Activated naive CD8-positive, alpha-beta T cell treated with anti-CD3 and anti-CD28 coated beads, Interleukin-2, amount 50 U/mL, for 24 hours (primary cell): ENCODE measurements at regions not wholly inside any gene's neighbourhood (a gene's known extent, or its start where the extent isn't known, plus 50 kb on each side); places are given as distances from the start of the nearest gene placed in this dataset.

Experiments
- ATAC-seq: fragments of 150-1000 bp; cut with Tn5 transposase; one replicate; pipeline ENCODE4 v1.10.0; 2021
- DNase-seq: peaks from one replicate; pipeline ENCODE4 v3.0.0; 2021
- H3K27ac Mint-ChIP-seq: one replicate; pipeline ENCODE4 v1.8.0; 2021; ENCODE audit warnings: mild to moderate bottlenecking, mixed read lengths
- H3K27me3 Mint-ChIP-seq: one replicate; pipeline ENCODE4 v1.8.0; 2021; ENCODE audit warnings: mixed read lengths
- H3K36me3 Mint-ChIP-seq: one replicate; pipeline ENCODE4 v1.8.0; 2021; ENCODE audit warnings: low read depth, mixed read lengths
- H3K4me1 Mint-ChIP-seq: one replicate; pipeline ENCODE4 v1.8.0; 2021; ENCODE audit warnings: mixed read lengths
- H3K4me3 Mint-ChIP-seq: one replicate; pipeline ENCODE4 v1.8.0; 2021; ENCODE audit warnings: mild to moderate bottlenecking, moderate library complexity, mixed read lengths
- H3K9me3 Mint-ChIP-seq: one replicate; pipeline ENCODE4 v1.8.0; 2021; ENCODE audit warnings: mixed read lengths

DNA sequence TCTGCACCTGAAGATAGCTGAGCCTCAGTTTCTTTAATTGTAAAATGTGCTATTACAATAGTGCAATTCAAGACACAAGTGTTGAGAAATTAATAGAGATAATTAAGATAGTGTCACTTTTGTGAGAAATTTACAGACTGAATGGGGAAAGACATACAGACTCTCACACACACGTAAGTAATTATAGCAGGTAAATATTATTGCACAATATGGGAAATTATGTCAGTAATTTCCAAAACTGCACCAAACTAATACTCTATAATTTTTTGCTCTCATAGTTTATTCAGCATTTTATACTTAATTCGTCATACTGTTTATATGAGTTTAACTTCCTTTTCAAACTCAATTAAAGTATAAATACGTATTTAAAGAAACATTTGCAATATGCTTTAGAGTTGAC, 124.9 kb upstream of the GYPC start:
- DNase-seq = no peak
- Mint-ChIP-seq H3K36me3 (no peaks in the 10 kb centered on the region), H3K4me1 (peaks cover 4% of the 10 kb centered on the region), H3K27me3 (peaks cover 3% of the 10 kb centered on the region), H3K27ac (no peak overlapping the region), H3K9me3 (no peaks in the 10 kb centered on the region), H3K4me3 (no peak overlapping the region)
- no peak for ATAC-seq

- Mint-ChIP-seq H3K4me1 (peaks cover 4% of the 10 kb centered on the region), H3K27ac (no peak overlapping the region), H3K36me3 (no peaks in the 10 kb centered on the region), H3K27me3 (peaks cover 5% of the 10 kb centered on the region), H3K4me3 (no peak overlapping the region), H3K9me3 (peaks cover under 1% of the 10 kb centered on the region)
- DNase-seq (no peak), ATAC-seq (no peak)
These were observed 121.5 kb upstream of the GYPC start for GRCh38 chr2:126534478-126534877.

DNA sequence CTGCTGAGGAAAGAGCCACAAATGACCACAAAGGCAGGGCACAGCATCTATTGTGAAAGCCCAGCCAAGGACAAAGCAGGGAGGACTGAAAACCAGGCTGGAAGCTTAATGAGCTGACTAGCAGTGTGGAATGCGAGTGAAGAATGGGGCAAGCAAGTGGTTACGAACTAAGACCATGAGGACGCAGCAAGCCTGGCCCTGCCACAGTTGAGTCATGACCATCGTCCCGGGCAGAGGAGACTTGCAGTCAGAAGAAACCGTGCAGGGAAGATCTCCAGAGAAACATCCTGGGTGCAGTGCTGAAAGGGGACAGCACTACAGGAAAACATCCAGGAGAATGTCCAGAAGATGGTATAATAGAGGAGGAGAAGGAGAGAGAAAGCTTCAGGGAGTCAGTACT, 120.5 kb upstream of the GYPC start:
- no peak for ATAC-seq
- no peak for DNase-seq
- Mint-ChIP-seq H3K9me3 (peaks cover 9% of the 10 kb centered on the region), H3K4me1 (peaks cover 4% of the 10 kb centered on the region), H3K27ac (no peak overlapping the region), H3K36me3 (no peaks in the 10 kb centered on the region), H3K4me3 (no peak overlapping the region), H3K27me3 (peaks cover 5% of the 10 kb centered on the region)

DNA sequence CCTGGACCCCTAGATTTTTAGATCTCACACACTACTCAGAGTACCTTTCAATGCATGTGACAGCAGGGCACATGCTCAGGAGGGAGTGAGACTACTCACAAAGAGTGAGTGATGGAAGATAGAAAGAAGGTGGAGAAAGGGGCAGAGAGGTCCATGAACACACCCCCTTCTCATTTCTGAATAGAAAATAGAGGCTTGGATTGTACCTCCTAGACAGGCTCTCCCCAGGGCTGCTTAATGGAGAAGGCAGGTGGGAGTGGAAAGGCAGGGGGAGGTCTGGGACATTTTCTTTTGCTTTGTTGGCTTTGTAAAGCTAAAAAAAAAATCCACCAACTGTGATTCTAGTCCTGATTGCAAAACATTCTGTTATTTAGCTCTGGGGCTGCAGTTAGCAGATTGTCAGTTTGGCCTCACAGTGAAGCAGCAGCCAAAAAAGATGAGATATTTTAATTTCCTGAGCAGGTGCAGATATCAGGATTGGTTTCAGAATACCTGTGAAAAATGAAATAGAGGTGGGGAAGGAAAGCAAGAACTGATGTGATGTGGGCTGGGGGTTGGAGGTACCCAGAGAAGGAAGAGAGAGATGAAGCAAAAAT, 119.3 kb upstream of the GYPC start:
- no peak overlapping the region for H3K27ac Mint-ChIP-seq
- H3K36me3 Mint-ChIP-seq = no peaks in the 10 kb centered on the region
- DNase-seq = no peak
- no peak overlapping the region for H3K4me3 Mint-ChIP-seq
- no peak for ATAC-seq
- H3K9me3 Mint-ChIP-seq = peaks cover 9% of the 10 kb centered on the region
- H3K4me1 Mint-ChIP-seq = peaks cover 4% of the 10 kb centered on the region
- peaks cover 5% of the 10 kb centered on the region for H3K27me3 Mint-ChIP-seq

DNA sequence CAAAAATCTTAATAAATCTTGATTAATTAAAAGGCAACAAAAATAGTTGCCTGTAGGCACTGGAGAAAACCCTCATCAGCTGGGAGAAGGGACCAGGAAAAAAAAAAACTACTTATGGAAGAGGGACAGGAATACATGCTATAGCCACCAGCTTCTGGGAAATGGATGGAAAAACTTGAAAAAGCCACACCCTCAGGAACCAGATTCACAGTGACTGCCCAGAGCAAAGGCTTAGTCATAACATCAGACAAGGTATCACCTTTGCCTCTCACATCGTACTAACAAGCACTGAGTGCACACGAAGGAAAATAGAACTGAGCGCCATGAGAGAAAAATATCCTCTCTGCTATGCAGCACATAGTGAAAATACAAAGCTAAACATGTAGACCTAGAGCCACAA, 116.9 kb upstream of the GYPC start:
- no peak overlapping the region for H3K27ac Mint-ChIP-seq
- peaks cover 3% of the 10 kb centered on the region for H3K4me1 Mint-ChIP-seq
- H3K27me3 Mint-ChIP-seq = peaks cover 5% of the 10 kb centered on the region
- DNase-seq (no peak), ATAC-seq (no peak)
- H3K9me3 Mint-ChIP-seq = peaks cover 24% of the 10 kb centered on the region
- H3K4me3 Mint-ChIP-seq = no peak overlapping the region
- H3K36me3 Mint-ChIP-seq = peaks cover 6% of the 10 kb centered on the region

- ATAC-seq = no peak
- no peak overlapping the region for H3K27ac Mint-ChIP-seq
- H3K36me3 Mint-ChIP-seq = peaks cover 6% of the 10 kb centered on the region
- H3K4me3 Mint-ChIP-seq = no peak overlapping the region
- H3K4me1 Mint-ChIP-seq = no peaks in the 10 kb centered on the region
- H3K9me3 Mint-ChIP-seq = peaks cover 24% of the 10 kb centered on the region
- no peak for DNase-seq
- peaks cover 2% of the 10 kb centered on the region for H3K27me3 Mint-ChIP-seq
These were observed 113.7 kb upstream of the GYPC start for GRCh38 chr2:126542247-126542646.

- peaks cover 6% of the 10 kb centered on the region for H3K36me3 Mint-ChIP-seq
- no peak overlapping the region for H3K4me3 Mint-ChIP-seq
- H3K4me1 Mint-ChIP-seq = no peaks in the 10 kb centered on the region
- peaks cover 2% of the 10 kb centered on the region for H3K27me3 Mint-ChIP-seq
- DNase-seq (no peak), ATAC-seq (no peak)
- no peak overlapping the region for H3K27ac Mint-ChIP-seq
- peaks cover 24% of the 10 kb centered on the region for H3K9me3 Mint-ChIP-seq
These were observed 112.9 kb upstream of the GYPC start for GRCh38 chr2:126543081-126543480.

GRCh38 chr2:126558029-126558428, 97.9 kb upstream of the GYPC start:
- H3K4me1 Mint-ChIP-seq = no peaks in the 10 kb centered on the region
- DNase-seq = no peak
- no peak for ATAC-seq
- H3K9me3 Mint-ChIP-seq = peaks cover 3% of the 10 kb centered on the region
- peaks cover 4% of the 10 kb centered on the region for H3K27me3 Mint-ChIP-seq
- H3K4me3 Mint-ChIP-seq = no peak overlapping the region
- no peak overlapping the region for H3K27ac Mint-ChIP-seq
- no peaks in the 10 kb centered on the region for H3K36me3 Mint-ChIP-seq

- Mint-ChIP-seq H3K9me3 (no peaks in the 10 kb centered on the region), H3K4me3 (no peak overlapping the region), H3K36me3 (no peaks in the 10 kb centered on the region), H3K27ac (no peak overlapping the region), H3K4me1 (no peaks in the 10 kb centered on the region), H3K27me3 (no peaks in the 10 kb centered on the region)
- no peak for ATAC-seq
- no peak for DNase-seq
These were observed 87.2 kb upstream of the GYPC start for GRCh38 chr2:126568734-126569133.

GRCh38 chr2:126571403-126571802, 84.6 kb upstream of the GYPC start:
- no peaks in the 10 kb centered on the region for H3K27me3 Mint-ChIP-seq
- no peaks in the 10 kb centered on the region for H3K4me1 Mint-ChIP-seq
- H3K36me3 Mint-ChIP-seq = no peaks in the 10 kb centered on the region
- ATAC-seq = no peak
- H3K4me3 Mint-ChIP-seq = no peak overlapping the region
- H3K9me3 Mint-ChIP-seq = no peaks in the 10 kb centered on the region
- no peak overlapping the region for H3K27ac Mint-ChIP-seq
- no peak for DNase-seq

- no peak overlapping the region for H3K4me3 Mint-ChIP-seq
- H3K9me3 Mint-ChIP-seq = no peaks in the 10 kb centered on the region
- no peak for ATAC-seq
- H3K36me3 Mint-ChIP-seq = no peaks in the 10 kb centered on the region
- DNase-seq = no peak
- H3K27ac Mint-ChIP-seq = no peak overlapping the region
- no peaks in the 10 kb centered on the region for H3K4me1 Mint-ChIP-seq
- no peaks in the 10 kb centered on the region for H3K27me3 Mint-ChIP-seq
These were observed 80.3 kb upstream of the GYPC start for GRCh38 chr2:126575631-126576030.

- Mint-ChIP-seq H3K27ac (no peak overlapping the region), H3K9me3 (no peaks in the 10 kb centered on the region), H3K4me1 (no peaks in the 10 kb centered on the region), H3K36me3 (no peaks in the 10 kb centered on the region), H3K27me3 (peaks cover 2% of the 10 kb centered on the region), H3K4me3 (no peak overlapping the region)
- DNase-seq = no peak
- no peak for ATAC-seq
These were observed 76.1 kb upstream of the GYPC start for GRCh38 chr2:126579868-126580267.

DNA sequence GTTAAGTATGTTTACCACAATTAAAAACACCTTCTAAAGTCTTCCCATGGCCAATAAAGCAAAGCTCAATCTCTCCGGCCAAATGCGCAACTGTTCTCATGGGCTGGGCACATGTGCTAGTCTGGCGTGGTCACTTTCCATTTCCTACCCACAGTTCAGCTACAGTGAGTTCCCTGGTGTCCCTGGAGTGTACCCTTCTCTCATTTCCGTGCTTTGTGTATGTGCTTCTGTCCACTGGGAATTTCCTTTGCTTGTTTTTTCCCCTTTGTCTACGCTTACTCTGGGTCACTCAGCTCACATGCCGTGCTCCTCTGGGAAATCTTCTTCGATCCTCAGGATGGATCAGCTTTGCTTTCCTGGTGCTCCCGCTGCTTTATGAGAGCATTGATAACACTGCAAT, 69.6 kb upstream of the GYPC start:
- no peak overlapping the region for H3K4me3 Mint-ChIP-seq
- H3K9me3 Mint-ChIP-seq = no peaks in the 10 kb centered on the region
- no peak for ATAC-seq
- no peaks in the 10 kb centered on the region for H3K36me3 Mint-ChIP-seq
- DNase-seq = no peak
- no peak overlapping the region for H3K27ac Mint-ChIP-seq
- peaks cover 5% of the 10 kb centered on the region for H3K27me3 Mint-ChIP-seq
- no peaks in the 10 kb centered on the region for H3K4me1 Mint-ChIP-seq

- no peaks in the 10 kb centered on the region for H3K27me3 Mint-ChIP-seq
- ATAC-seq = no peak
These were observed 56.9 kb upstream of the GYPC start for GRCh38 chr2:126599062-126599461.

GRCh38 chr2:126600742-126601141, 55.2 kb upstream of the GYPC start:
- H3K36me3 Mint-ChIP-seq = peaks cover 4% of the 10 kb centered on the region
- ATAC-seq = no peak

More at GRCh38 chr2:126599062-126599461, 56.9 kb upstream of the GYPC start:
- no peak for DNase-seq
- peaks cover 28% of the 10 kb centered on the region for H3K9me3 Mint-ChIP-seq
- H3K4me3 Mint-ChIP-seq = no peak overlapping the region
- no peak overlapping the region for H3K27ac Mint-ChIP-seq
- no peaks in the 10 kb centered on the region for H3K4me1 Mint-ChIP-seq
- peaks cover 3% of the 10 kb centered on the region for H3K36me3 Mint-ChIP-seq

GRCh38 chr2:126602334-126602733, 53.6 kb upstream of the GYPC start:
- Mint-ChIP-seq H3K4me3 (no peak overlapping the region), H3K36me3 (peaks cover 4% of the 10 kb centered on the region), H3K27ac (no peak overlapping the region), H3K9me3 (peaks cover 53% of the 10 kb centered on the region), H3K27me3 (peaks cover 3% of the 10 kb centered on the region), H3K4me1 (no peaks in the 10 kb centered on the region)
- no peak for ATAC-seq
- DNase-seq = no peak

More at GRCh38 chr2:126600742-126601141, 55.2 kb upstream of the GYPC start:
- no peaks in the 10 kb centered on the region for H3K4me1 Mint-ChIP-seq
- no peak for DNase-seq
- no peak overlapping the region for H3K27ac Mint-ChIP-seq
- peaks cover 3% of the 10 kb centered on the region for H3K27me3 Mint-ChIP-seq
- H3K9me3 Mint-ChIP-seq = peaks cover 45% of the 10 kb centered on the region
- H3K4me3 Mint-ChIP-seq = no peak overlapping the region
